Neural crest cell (in vitro differentiated cells): ENCODE measurements at regions not wholly inside any gene's neighbourhood (a gene's known extent, or its start where the extent isn't known, plus 50 kb on each side); places are given as distances from the start of the nearest gene placed in this dataset.

Source experiments
- DNase-seq: peaks from one replicate; pipeline ENCODE4 v3.0.0; 2021; ENCODE audit warnings: low read depth, mixed read lengths, low spot score
- H3K27ac Mint-ChIP-seq: one replicate; pipeline ENCODE4 v1.8.0; 2021; ENCODE audit warnings: mild to moderate bottlenecking, mixed read lengths; ENCODE audit not compliant: unreplicated experiment
- H3K27me3 Mint-ChIP-seq: 2 replicates; pipeline ENCODE4 v1.8.0; 2021; ENCODE audit warnings: low read depth, mild to moderate bottlenecking, mixed read lengths
- H3K36me3 Mint-ChIP-seq: 2 replicates; pipeline ENCODE4 v1.8.0; 2021; ENCODE audit warnings: low read depth, mild to moderate bottlenecking, mixed read lengths
- H3K4me1 Mint-ChIP-seq: 2 replicates; pipeline ENCODE4 v1.8.0; 2021; ENCODE audit warnings: mixed read lengths
- H3K4me3 Mint-ChIP-seq: one replicate; pipeline ENCODE4 v1.8.0; 2021; ENCODE audit warnings: mild to moderate bottlenecking, mixed read lengths
- H3K9me3 Mint-ChIP-seq: 2 replicates; pipeline ENCODE4 v1.8.0; 2021; ENCODE audit warnings: mixed read lengths
- TF ChIP-seq, protein P1 (sequence below): fragments of 200-600 bp; sonication (generic); conservative IDR thresholded peaks from 2 replicates; pipeline ENCODE4 v1.5.0; 2021; ENCODE audit warnings: antibody characterized with exemption, mild to moderate bottlenecking

DNA sequence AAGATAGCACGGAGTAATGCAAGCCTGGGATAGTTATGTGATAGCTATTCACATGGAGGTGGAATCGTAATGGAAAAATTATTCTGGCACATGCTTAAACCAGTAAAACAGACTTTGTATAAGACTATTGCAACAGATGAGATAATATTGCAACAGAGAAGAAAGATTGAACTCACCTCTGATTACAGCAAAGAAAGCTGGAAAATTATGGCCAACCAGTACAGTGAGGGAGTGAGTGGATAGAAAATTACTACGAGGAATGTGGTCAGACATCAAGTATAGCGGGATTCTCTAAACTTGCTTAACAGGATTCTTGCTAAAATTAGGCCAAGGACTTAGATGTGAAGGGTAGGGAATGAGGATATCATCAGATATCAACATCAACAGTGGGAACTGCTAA is 397.6 kb upstream of the KLHL1 start:
- Mint-ChIP-seq H3K4me3 (no peak overlapping the region), H3K27me3 (no peaks in the 10 kb centered on the region), H3K27ac (no peak overlapping the region), H3K36me3 (no peaks in the 10 kb centered on the region), H3K9me3 (no peaks in the 10 kb centered on the region), H3K4me1 (no peaks in the 10 kb centered on the region)
- TF ChIP-seq, protein P1, sequence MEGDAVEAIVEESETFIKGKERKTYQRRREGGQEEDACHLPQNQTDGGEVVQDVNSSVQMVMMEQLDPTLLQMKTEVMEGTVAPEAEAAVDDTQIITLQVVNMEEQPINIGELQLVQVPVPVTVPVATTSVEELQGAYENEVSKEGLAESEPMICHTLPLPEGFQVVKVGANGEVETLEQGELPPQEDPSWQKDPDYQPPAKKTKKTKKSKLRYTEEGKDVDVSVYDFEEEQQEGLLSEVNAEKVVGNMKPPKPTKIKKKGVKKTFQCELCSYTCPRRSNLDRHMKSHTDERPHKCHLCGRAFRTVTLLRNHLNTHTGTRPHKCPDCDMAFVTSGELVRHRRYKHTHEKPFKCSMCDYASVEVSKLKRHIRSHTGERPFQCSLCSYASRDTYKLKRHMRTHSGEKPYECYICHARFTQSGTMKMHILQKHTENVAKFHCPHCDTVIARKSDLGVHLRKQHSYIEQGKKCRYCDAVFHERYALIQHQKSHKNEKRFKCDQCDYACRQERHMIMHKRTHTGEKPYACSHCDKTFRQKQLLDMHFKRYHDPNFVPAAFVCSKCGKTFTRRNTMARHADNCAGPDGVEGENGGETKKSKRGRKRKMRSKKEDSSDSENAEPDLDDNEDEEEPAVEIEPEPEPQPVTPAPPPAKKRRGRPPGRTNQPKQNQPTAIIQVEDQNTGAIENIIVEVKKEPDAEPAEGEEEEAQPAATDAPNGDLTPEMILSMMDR = no peak
- no peak for DNase-seq

DNA sequence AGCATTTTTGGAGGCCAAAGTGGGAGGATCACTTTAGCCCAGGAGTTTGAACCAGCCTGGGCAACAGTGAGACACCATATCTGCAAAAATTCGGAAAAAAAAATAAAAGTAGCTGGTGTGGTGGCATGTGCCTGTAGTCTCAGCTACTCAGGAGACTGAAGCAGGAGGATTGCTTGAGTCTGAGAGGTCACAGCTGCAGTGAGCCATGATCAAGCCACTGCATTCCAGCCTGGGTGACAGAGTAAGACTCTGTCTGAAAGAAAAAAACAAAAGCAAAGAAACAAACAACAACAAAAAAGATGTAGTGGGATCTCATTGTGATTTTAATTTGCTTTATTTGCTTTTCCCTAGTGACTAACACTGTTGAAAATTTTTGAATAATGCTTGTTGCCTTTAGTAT is 394.7 kb upstream of the KLHL1 start:
- H3K4me3 Mint-ChIP-seq = no peak overlapping the region
- no peaks in the 10 kb centered on the region for H3K27me3 Mint-ChIP-seq
- H3K27ac Mint-ChIP-seq = no peak overlapping the region
- no peak for DNase-seq
- no peaks in the 10 kb centered on the region for H3K9me3 Mint-ChIP-seq
- H3K36me3 Mint-ChIP-seq = no peaks in the 10 kb centered on the region
- TF ChIP-seq, protein P1 = no peak
- no peaks in the 10 kb centered on the region for H3K4me1 Mint-ChIP-seq

DNA sequence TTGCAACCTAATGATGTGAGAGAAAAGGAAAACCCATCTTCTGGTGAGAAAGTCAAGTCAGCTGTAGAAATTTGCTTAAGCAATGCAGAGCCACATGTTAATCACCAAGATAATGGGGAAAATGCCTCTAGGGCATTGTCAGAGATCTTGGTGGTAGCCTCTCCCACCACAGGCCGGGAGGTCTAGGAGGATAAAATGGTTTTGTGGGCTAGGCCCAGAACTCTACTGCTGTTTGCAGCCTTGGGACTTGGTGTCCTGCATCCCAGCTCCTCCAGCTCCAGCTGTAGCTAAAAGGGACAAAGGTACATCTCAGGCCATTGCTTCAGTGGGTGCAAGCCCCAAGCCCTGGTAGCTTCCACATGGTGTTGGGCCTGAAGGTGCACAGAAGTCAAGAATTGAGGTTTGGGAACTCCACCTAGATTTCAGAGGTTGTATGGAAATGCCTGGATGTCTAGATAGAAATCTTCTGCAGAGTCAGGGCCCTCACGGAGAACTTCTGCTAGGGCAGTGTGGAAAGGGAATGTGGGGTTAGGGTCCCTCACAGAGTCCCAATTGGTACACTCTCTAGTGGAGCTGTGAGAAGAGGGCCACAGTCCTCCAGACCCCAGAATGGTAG is 382.2 kb upstream of the KLHL1 start:
- Mint-ChIP-seq H3K27ac (no peak overlapping the region), H3K36me3 (peaks cover 10% of the 10 kb centered on the region), H3K27me3 (no peaks in the 10 kb centered on the region), H3K9me3 (peaks cover 14% of the 10 kb centered on the region), H3K4me1 (no peaks in the 10 kb centered on the region), H3K4me3 (no peak overlapping the region)
- TF ChIP-seq, protein P1 = no peak
- no peak for DNase-seq

DNA sequence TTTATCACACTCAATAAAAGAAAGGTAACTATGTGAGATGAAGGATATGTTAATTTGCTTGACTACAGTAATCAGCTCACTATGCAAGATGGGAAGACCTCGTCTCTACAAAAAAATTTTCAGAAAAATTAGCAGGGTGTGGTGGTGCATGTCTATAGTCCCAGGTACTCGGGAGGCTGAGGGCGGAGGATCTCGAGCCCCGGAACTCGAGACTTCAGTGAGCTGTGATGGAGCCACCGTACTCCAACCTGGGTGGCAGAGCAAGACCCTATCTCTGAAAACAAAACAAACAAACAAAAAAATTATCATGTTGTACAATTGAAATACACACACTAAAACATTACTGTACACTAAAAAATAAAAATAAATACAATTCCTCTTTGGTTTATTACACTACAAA is 376.7 kb upstream of the KLHL1 start:
- H3K36me3 Mint-ChIP-seq = peaks cover 6% of the 10 kb centered on the region
- H3K4me1 Mint-ChIP-seq = no peaks in the 10 kb centered on the region
- TF ChIP-seq, protein P1 = no peak
- no peak overlapping the region for H3K4me3 Mint-ChIP-seq
- no peak overlapping the region for H3K27ac Mint-ChIP-seq
- no peaks in the 10 kb centered on the region for H3K27me3 Mint-ChIP-seq
- no peak for DNase-seq
- H3K9me3 Mint-ChIP-seq = peaks cover 6% of the 10 kb centered on the region

DNA sequence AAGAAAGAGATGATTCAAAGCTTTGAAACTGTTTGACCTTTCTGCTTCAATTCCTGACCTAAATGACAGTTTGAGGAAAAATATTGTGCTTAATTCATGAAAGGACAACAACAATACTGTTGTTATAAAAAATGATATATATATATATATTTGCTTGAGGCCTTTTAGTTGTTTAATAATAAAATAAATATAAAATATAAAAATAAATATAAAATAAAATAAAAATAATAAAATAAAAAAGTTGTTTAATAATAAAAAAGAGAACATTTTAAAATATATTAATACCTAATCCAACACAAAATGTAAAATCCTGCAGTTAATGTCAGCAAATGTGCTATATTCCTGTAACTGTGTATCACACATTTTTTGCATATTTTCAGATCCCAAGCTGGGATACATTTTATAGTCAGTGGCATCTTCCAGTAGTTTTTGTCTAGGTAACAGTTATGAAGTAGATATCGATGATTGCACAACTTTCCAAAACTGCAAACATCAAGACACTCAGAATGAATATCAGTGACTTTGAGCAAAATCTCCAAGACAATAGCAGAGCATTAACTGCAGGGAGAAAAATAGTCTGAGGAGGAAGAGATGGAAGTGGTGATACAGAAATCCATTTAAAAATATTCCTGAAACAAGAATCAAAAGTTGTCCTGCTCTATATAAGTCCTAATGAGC is 375.5 kb upstream of the KLHL1 start:
- no peaks in the 10 kb centered on the region for H3K9me3 Mint-ChIP-seq

More for the DNA sequence above, 375.5 kb upstream of the KLHL1 start:
- no peak overlapping the region for H3K4me3 Mint-ChIP-seq
- no peak overlapping the region for H3K27ac Mint-ChIP-seq
- H3K36me3 Mint-ChIP-seq = no peaks in the 10 kb centered on the region
- no peaks in the 10 kb centered on the region for H3K27me3 Mint-ChIP-seq
- H3K4me1 Mint-ChIP-seq = no peaks in the 10 kb centered on the region
- TF ChIP-seq, protein P1 = no peak
- DNase-seq = no peak
